Fibroblast of villous mesenchyme (primary cell): ENCODE measurements at regions not wholly inside any gene's neighbourhood (a gene's known extent, or its start where the extent isn't known, plus 50 kb on each side); places are given as distances from the start of the nearest gene placed in this dataset.
A peak's percentile ranks its signal among the peaks of the same experiment; 100 is the strongest.
"Not testable (repeated sequence)": the region's sequence is repeated elsewhere in the genome, so short reads cannot be mapped to it uniquely, and the experiment has no call there.

Source experiments
- DNase-seq: peaks from one replicate; pipeline ENCODE4 v3.0.0-alpha.2; 2010; ENCODE audit warnings: low read depth
- H3K4me3 ChIP-seq: 2 replicates; pipeline ENCODE4 v1.5.1; 2011; ENCODE audit warnings: low read depth, mild to moderate bottlenecking, low read length
- CTCF ChIP-seq: IDR thresholded peaks from 2 replicates; pipeline ENCODE4 v1.5.1; 2012; ENCODE audit warnings: low read depth, mild to moderate bottlenecking, low read length; ENCODE audit not compliant: insufficient read depth

- DNase-seq = no peak
- no peak for TF ChIP-seq CTCF
- no peak overlapping the region for H3K4me3 ChIP-seq
Observed at GRCh38 chr7:50852901-50853300, 70.2 kb upstream of the GRB10 start.

- no peak overlapping the region for H3K4me3 ChIP-seq
- TF ChIP-seq CTCF = no peak
- DNase-seq = no peak
Observed at GRCh38 chr7:50851891-50852290, 69.2 kb upstream of the GRB10 start.

- no peak overlapping the region for H3K4me3 ChIP-seq
- peak; percentile 57 for DNase-seq
- no peak for TF ChIP-seq CTCF
Observed at GRCh38 chr7:50851451-50851850, 68.8 kb upstream of the GRB10 start.

GRCh38 chr7:50849991-50850390 is 67.3 kb upstream of the GRB10 start:
- no peak for DNase-seq
- H3K4me3 ChIP-seq = no peak overlapping the region
- no peak for TF ChIP-seq CTCF

GRCh38 chr7:50848203-50848602 is 65.5 kb upstream of the GRB10 start:
- no peak overlapping the region for H3K4me3 ChIP-seq
- no peak for DNase-seq
- TF ChIP-seq CTCF = no peak

- not testable (repeated sequence) for DNase-seq, H3K4me3 ChIP-seq
Observed at GRCh38 chr7:50844861-50845260, 62.2 kb upstream of the GRB10 start.

GRCh38 chr7:50842041-50842440 is 59.3 kb upstream of the GRB10 start:
- no peak overlapping the region for H3K4me3 ChIP-seq
- no peak for DNase-seq
- TF ChIP-seq CTCF = no peak
